Stomach (tissue), 8 donors: ENCODE measurements at regions not wholly inside any gene's neighbourhood (a gene's known extent, or its start where the extent isn't known, plus 50 kb on each side); places are given as distances from the start of the nearest gene placed in this dataset.

Experiments used
- DNase-seq, 2 donors: peaks; one replicate each; pipeline versions ENCODE4 v3.0.0 to v3.0.0-alpha.2; 2013 to 2019
- H3K27ac ChIP-seq, 5 donors: fragments of 200-600 bp in 4 of 5; sonication (generic) in 4 of 5; one replicate each; pipeline ENCODE4 v1.5.1; 2013 to 2019; ENCODE audit warnings: mild to moderate bottlenecking in 1 of 5, moderate library complexity in 1 of 5
- H3K27me3 ChIP-seq, 3 donors: fragments of 200-600 bp; sonication (generic); one replicate each; pipeline ENCODE4 v1.5.1; 2017 to 2019; ENCODE audit warnings: mixed run types in 1 of 3
- H3K36me3 ChIP-seq, 4 donors: fragments of 200-600 bp; sonication (generic); 1 replicate in 3 of 4; 2 replicates in 1 of 4; pipeline ENCODE4 v1.5.1; 2016 to 2019
- H3K4me1 ChIP-seq, 4 donors: fragments of 200-600 bp; sonication (generic); one replicate each; pipeline ENCODE4 v1.5.1; 2016 to 2019
- H3K4me3 ChIP-seq, 4 donors: fragments of 200-600 bp; sonication (generic) in 3 of 4; one replicate each; pipeline ENCODE4 v1.5.1; 2016 to 2019; ENCODE audit warnings: mild to moderate bottlenecking in 1 of 4
- H3K9me3 ChIP-seq, 4 donors: fragments of 200-600 bp; sonication (generic); one replicate each; pipeline ENCODE4 v1.5.1; 2016 to 2019
- CTCF ChIP-seq, 7 experiments: fragments of 450-650 bp in 4 of 7; fragments of 200-600 bp in 3 of 7; sonication (generic) in 3 of 7; IDR thresholded peaks; one replicate each; pipeline ENCODE4 v1.5.1; 2016 to 2019; ENCODE audit warnings: antibody characterized with exemption in 7 of 7, control low read depth in 2 of 7, mild to moderate bottlenecking in 1 of 7
- EP300 ChIP-seq: sonication (generic); formaldehyde crosslinking; IDR thresholded peaks from one replicate; pipeline ENCODE4 v1.6.1; 2017; ENCODE audit warnings: antibody characterized with exemption
- POLR2A ChIP-seq, 4 donors: fragments of 450-650 bp; IDR thresholded peaks; one replicate each; pipeline ENCODE4 v1.6.1; 2016; ENCODE audit warnings: antibody characterized with exemption in 4 of 4, control low read depth in 2 of 4, mild to moderate bottlenecking in 1 of 4, moderate library complexity in 1 of 4
- POLR2AphosphoS5 ChIP-seq, 3 donors: sonication (generic); formaldehyde crosslinking; IDR thresholded peaks; one replicate each; pipeline ENCODE4 v1.6.1; 2016; ENCODE audit warnings: antibody characterized with exemption in 3 of 3
- WGBS, 5 donors: extraction: QIAGEN DNeasy Blood & Tissue Kit in 3 of 5; methylation state at CpG; one replicate each; pipeline versions ENCODE4 v1.1.5 to v1.1.7; 2013 to 2018; 5-methylcytosine and 5-hydroxymethylcytosine counted together
- intact Hi-C: fragments of 100-400 bp; cut with DNase I; formaldehyde crosslinking; loops from one replicate; pipeline ENCODE4 v1.15.1; 2023; ENCODE audit warnings: low total_unique reads
- donor health status: healthy with polysubstance abuse.
- donor health status: Bipolar disorder and iron deficiency.
- donor health status: healthy.

GRCh38 chr19:31675193-31675913 lies 326.1 kb upstream of the TSHZ3 start:
- 62 to 71% (median 70%) methylated on average over 10 of the region's 10 CpGs for WGBS, 5 donors
- H3K9me3 ChIP-seq: no peaks in the 10 kb centered on the region
- no peak for DNase-seq
- intact Hi-C loops: no loop called here
- no peak for TF ChIP-seq POLR2AphosphoS5 (IDR thresholded peaks at IDR 0.05)
- no peak for TF ChIP-seq POLR2A (IDR thresholded peaks at IDR 0.05)
- TF ChIP-seq EP300: no peak
- TF ChIP-seq CTCF (IDR thresholded peaks at IDR 0.05): no peak
- H3K27ac ChIP-seq: no peak overlapping the region
- H3K4me3 ChIP-seq: no peak overlapping the region
- H3K4me1 ChIP-seq: no peaks in the 10 kb centered on the region
- no peaks in the 10 kb centered on the region for H3K36me3 ChIP-seq
- no peaks in the 10 kb centered on the region for H3K27me3 ChIP-seq

GRCh38 chr19:31676271-31677004 lies 327.2 kb upstream of the TSHZ3 start:
- no peak overlapping the region for H3K4me3 ChIP-seq
- WGBS, 5 donors: 56 to 68% (median 64%) methylated on average over 3 of the region's 3 CpGs
- no peaks in the 10 kb centered on the region for H3K27me3 ChIP-seq
- no peaks in the 10 kb centered on the region for H3K4me1 ChIP-seq
- no peaks in the 10 kb centered on the region for H3K9me3 ChIP-seq
- no peak for DNase-seq
- intact Hi-C loops: no loop called here
- H3K27ac ChIP-seq: no peak overlapping the region
- no peaks in the 10 kb centered on the region for H3K36me3 ChIP-seq
- TF ChIP-seq CTCF (IDR thresholded peaks at IDR 0.05): no peak
- no peak for TF ChIP-seq POLR2A (IDR thresholded peaks at IDR 0.05)
- no peak for TF ChIP-seq EP300
- no peak for TF ChIP-seq POLR2AphosphoS5 (IDR thresholded peaks at IDR 0.05)

- no peak for DNase-seq
- no peaks in the 10 kb centered on the region for H3K9me3 ChIP-seq
- H3K4me3 ChIP-seq: no peak overlapping the region
- no peaks in the 10 kb centered on the region for H3K36me3 ChIP-seq
- no peak overlapping the region for H3K27ac ChIP-seq
- H3K27me3 ChIP-seq: no peaks in the 10 kb centered on the region
- no peak for TF ChIP-seq POLR2AphosphoS5 (IDR thresholded peaks at IDR 0.05)
- TF ChIP-seq POLR2A (IDR thresholded peaks at IDR 0.05): no peak
- no peak for TF ChIP-seq EP300
- TF ChIP-seq CTCF (IDR thresholded peaks at IDR 0.05): no peak
- intact Hi-C loops: no loop called here
- no peaks in the 10 kb centered on the region for H3K4me1 ChIP-seq
- WGBS, 5 donors: 59 to 76% (median 66%) methylated on average over 3 of the region's 3 CpGs
These were observed 329.2 kb upstream of the TSHZ3 start for GRCh38 chr19:31678421-31678820.

- no peak overlapping the region for H3K27ac ChIP-seq
- WGBS, 5 donors: 55 to 70% (median 63%) methylated on average over 4 of the region's 4 CpGs
- H3K27me3 ChIP-seq: no peaks in the 10 kb centered on the region
- H3K36me3 ChIP-seq: no peaks in the 10 kb centered on the region
- no peak for DNase-seq
- intact Hi-C loops: no loop called here
- peaks cover 0 to under 1% (median 0%) of the 10 kb centered on the region in 4 donors for H3K9me3 ChIP-seq
- no peaks in the 10 kb centered on the region for H3K4me1 ChIP-seq
- H3K4me3 ChIP-seq: no peak overlapping the region
- TF ChIP-seq POLR2AphosphoS5 (IDR thresholded peaks at IDR 0.05) (no peak), POLR2A (IDR thresholded peaks at IDR 0.05) (no peak), EP300 (no peak), CTCF (IDR thresholded peaks at IDR 0.05) (no peak)
These were observed 331.9 kb upstream of the TSHZ3 start for GRCh38 chr19:31681121-31681520.
